Embryonic facial prominence (tissue), 1 donor: ENCODE measurements at regions not wholly inside any gene's neighbourhood (a gene's known extent, or its start where the extent isn't known, plus 50 kb on each side); places are given as distances from the start of the nearest gene placed in this dataset.
A peak's percentile ranks its signal among the peaks of the same experiment; 100 is the strongest.
"Not testable (repeated sequence)": the region's sequence is repeated elsewhere in the genome, so short reads cannot be mapped to it uniquely, and the experiment has no call there.

Experiments used
- DNase-seq: peaks from one replicate; pipeline ENCODE4 v3.0.0-alpha.2; 2016; ENCODE audit errors: extremely low spot score

GRCh38 chr3:159266779-159267178, 464.9 kb downstream of the MFSD1 start:
- DNase-seq: no peak

GRCh38 chr3:159271799-159272512, 470.1 kb downstream of the MFSD1 start:
- no peak for DNase-seq

GRCh38 chr3:159273070-159273469, 471.2 kb downstream of the MFSD1 start:
- no peak for DNase-seq

GRCh38 chr3:159273608-159274007, 471.8 kb downstream of the MFSD1 start:
- peak; percentile 7 for DNase-seq

- no peak for DNase-seq
These were observed 473.9 kb downstream of the MFSD1 start for GRCh38 chr3:159275741-159276140.

GRCh38 chr3:159277814-159278213, 476.0 kb downstream of the MFSD1 start:
- DNase-seq: no peak

- DNase-seq: no peak
These were observed 478.7 kb downstream of the MFSD1 start for GRCh38 chr3:159280386-159281191.

GRCh38 chr3:159293493-159293892, 491.6 kb downstream of the MFSD1 start:
- no peak for DNase-seq

GRCh38 chr3:159301961-159302360, 500.1 kb downstream of the MFSD1 start:
- no peak for DNase-seq

- DNase-seq: no peak
These were observed 503.2 kb downstream of the MFSD1 start for GRCh38 chr3:159305017-159305416.

GRCh38 chr3:159316706-159317105, 514.9 kb downstream of the MFSD1 start:
- DNase-seq: not testable (repeated sequence)

- DNase-seq: no peak
These were observed 517.3 kb downstream of the MFSD1 start for GRCh38 chr3:159319156-159319555.

- no peak for DNase-seq
These were observed 520.6 kb downstream of the MFSD1 start for GRCh38 chr3:159322322-159322939.

- no peak for DNase-seq
These were observed 522.0 kb downstream of the MFSD1 start for GRCh38 chr3:159323848-159324247.

- DNase-seq: no peak
These were observed 525.1 kb downstream of the MFSD1 start for GRCh38 chr3:159326998-159327397.

- no peak for DNase-seq
These were observed 530.8 kb downstream of the MFSD1 start for GRCh38 chr3:159332535-159333099.

GRCh38 chr3:159339131-159339530, 537.3 kb downstream of the MFSD1 start:
- no peak for DNase-seq

- no peak for DNase-seq
These were observed 539.1 kb downstream of the MFSD1 start for GRCh38 chr3:159340877-159341500.

- no peak for DNase-seq
These were observed 544.5 kb downstream of the MFSD1 start for GRCh38 chr3:159346271-159346903.

GRCh38 chr3:159348431-159348830, 546.6 kb downstream of the MFSD1 start:
- no peak for DNase-seq

- DNase-seq: no peak
These were observed 554.8 kb downstream of the MFSD1 start for GRCh38 chr3:159356606-159357005.
